DOHH2 (cell line): ENCODE measurements at regions not wholly inside any gene's neighbourhood (a gene's known extent, or its start where the extent isn't known, plus 50 kb on each side); places are given as distances from the start of the nearest gene placed in this dataset.

Source experiments
- EZH2phosphoT487 ChIP-seq: fragments of 200-600 bp; sonication (generic); IDR thresholded peaks from 2 replicates; pipeline ENCODE4 v1.6.1; 2017; ENCODE audit warnings: borderline replicate concordance, mild to moderate bottlenecking, antibody characterized with exemption, low read length, moderate library complexity, mixed read lengths
- TF ChIP-seq, protein P1 (sequence below): fragments of 200-600 bp; sonication (generic); IDR thresholded peaks from one replicate; pipeline ENCODE4 v1.5.1; 2014; ENCODE audit warnings: antibody characterized with exemption, mild to moderate bottlenecking, low read depth, low read length; ENCODE audit not compliant: poor library complexity, severe bottlenecking

DNA sequence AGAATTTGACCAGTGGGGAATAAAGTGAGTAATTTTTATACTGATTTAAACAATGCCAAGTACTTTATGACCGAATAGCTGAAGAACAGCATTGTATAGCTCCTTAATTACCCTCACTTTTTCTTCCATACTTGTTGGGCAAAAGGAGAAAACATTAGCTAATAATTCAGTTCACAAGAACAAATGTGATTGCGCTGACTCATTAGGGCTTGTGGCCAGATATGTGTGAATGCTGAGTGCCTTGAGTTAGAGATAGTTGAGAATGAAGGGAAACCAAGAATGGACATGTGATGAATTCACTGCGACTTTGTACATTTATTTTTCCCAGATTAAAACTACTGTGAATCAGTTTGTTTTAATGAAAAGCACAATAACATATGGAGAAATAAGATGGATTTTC lies 669.4 kb downstream of the TFAP2A start:
- TF ChIP-seq, protein P1, sequence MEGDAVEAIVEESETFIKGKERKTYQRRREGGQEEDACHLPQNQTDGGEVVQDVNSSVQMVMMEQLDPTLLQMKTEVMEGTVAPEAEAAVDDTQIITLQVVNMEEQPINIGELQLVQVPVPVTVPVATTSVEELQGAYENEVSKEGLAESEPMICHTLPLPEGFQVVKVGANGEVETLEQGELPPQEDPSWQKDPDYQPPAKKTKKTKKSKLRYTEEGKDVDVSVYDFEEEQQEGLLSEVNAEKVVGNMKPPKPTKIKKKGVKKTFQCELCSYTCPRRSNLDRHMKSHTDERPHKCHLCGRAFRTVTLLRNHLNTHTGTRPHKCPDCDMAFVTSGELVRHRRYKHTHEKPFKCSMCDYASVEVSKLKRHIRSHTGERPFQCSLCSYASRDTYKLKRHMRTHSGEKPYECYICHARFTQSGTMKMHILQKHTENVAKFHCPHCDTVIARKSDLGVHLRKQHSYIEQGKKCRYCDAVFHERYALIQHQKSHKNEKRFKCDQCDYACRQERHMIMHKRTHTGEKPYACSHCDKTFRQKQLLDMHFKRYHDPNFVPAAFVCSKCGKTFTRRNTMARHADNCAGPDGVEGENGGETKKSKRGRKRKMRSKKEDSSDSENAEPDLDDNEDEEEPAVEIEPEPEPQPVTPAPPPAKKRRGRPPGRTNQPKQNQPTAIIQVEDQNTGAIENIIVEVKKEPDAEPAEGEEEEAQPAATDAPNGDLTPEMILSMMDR: no peak
- TF ChIP-seq EZH2phosphoT487: no peak
